Trophoblast cell (in vitro differentiated cells and primary cell): ENCODE measurements at regions not wholly inside any gene's neighbourhood (a gene's known extent, or its start where the extent isn't known, plus 50 kb on each side); places are given as distances from the start of the nearest gene placed in this dataset.

Experiments used
- DNase-seq, 2 donors: peaks; one replicate each; pipeline ENCODE4 v3.0.0-alpha.2; 2016
- H2AFZ ChIP-seq: 2 replicates; pipeline ENCODE4 v1.6.1; 2013; ENCODE audit warnings: low read length, moderate library complexity, mild to moderate bottlenecking; ENCODE audit not compliant: insufficient read depth, poor library complexity
- H2AK5ac ChIP-seq: 2 replicates; pipeline ENCODE4 v1.6.1; 2013; ENCODE audit warnings: mild to moderate bottlenecking, low read length
- H2BK120ac ChIP-seq: 2 replicates; pipeline ENCODE4 v1.6.1; 2013; ENCODE audit warnings: low read length, mild to moderate bottlenecking, moderate library complexity; ENCODE audit not compliant: insufficient read depth, poor library complexity
- H2BK12ac ChIP-seq: 2 replicates; pipeline ENCODE4 v1.6.1; 2013; ENCODE audit warnings: mild to moderate bottlenecking, low read length, moderate library complexity
- H2BK5ac ChIP-seq: 2 replicates; pipeline ENCODE4 v1.6.1; 2013; ENCODE audit warnings: low read length, low read depth, moderate library complexity, mild to moderate bottlenecking; ENCODE audit not compliant: poor library complexity
- H3K14ac ChIP-seq: 2 replicates; pipeline ENCODE4 v1.6.1; 2013; ENCODE audit warnings: mild to moderate bottlenecking, low read length
- H3K18ac ChIP-seq: 2 replicates; pipeline ENCODE4 v1.6.1; 2013; ENCODE audit warnings: mild to moderate bottlenecking, low read length
- H3K23ac ChIP-seq: 2 replicates; pipeline ENCODE4 v1.6.1; 2013; ENCODE audit warnings: low read length
- H3K27ac ChIP-seq: 2 replicates; pipeline ENCODE4 v1.5.1; 2013; ENCODE audit warnings: low read depth, mild to moderate bottlenecking, inconsistent platforms, low read length, moderate library complexity
- H3K27me3 ChIP-seq: 2 replicates; pipeline ENCODE4 v1.6.1; 2013; ENCODE audit warnings: inconsistent platforms, mild to moderate bottlenecking, low read length, moderate library complexity; ENCODE audit not compliant: insufficient read depth
- H3K36me3 ChIP-seq, 2 experiments: 1 replicate in 1 of 2; 2 replicates in 1 of 2; pipeline ENCODE4 v1.6.1; 2013; ENCODE audit warnings: low read length in 2 of 2, mild to moderate bottlenecking in 2 of 2, moderate library complexity in 1 of 2; ENCODE audit not compliant: insufficient read depth in 2 of 2, control insufficient read depth in 1 of 2
- H3K4ac ChIP-seq: 2 replicates; pipeline ENCODE4 v1.6.1; 2013; ENCODE audit warnings: low read depth, mild to moderate bottlenecking, low read length, moderate library complexity
- H3K4me1 ChIP-seq, 2 experiments: 1 replicate in 1 of 2; 2 replicates in 1 of 2; pipeline ENCODE4 v1.6.1; 2013; ENCODE audit warnings: low read length in 2 of 2, mild to moderate bottlenecking in 2 of 2, moderate library complexity in 1 of 2; ENCODE audit not compliant: insufficient read depth in 2 of 2, control insufficient read depth in 1 of 2
- H3K4me2 ChIP-seq: 2 replicates; pipeline ENCODE4 v1.6.1; 2013; ENCODE audit warnings: inconsistent platforms, mild to moderate bottlenecking, low read length, moderate library complexity
- H3K4me3 ChIP-seq: 2 replicates; pipeline ENCODE4 v1.5.1; 2013; ENCODE audit warnings: mild to moderate bottlenecking, low read depth, low read length, inconsistent platforms
- H3K79me1 ChIP-seq: one replicate; pipeline ENCODE4 v1.6.1; 2013; ENCODE audit warnings: low read length
- H3K79me2 ChIP-seq: 2 replicates; pipeline ENCODE4 v1.6.1; 2013; ENCODE audit warnings: low read length, mild to moderate bottlenecking; ENCODE audit not compliant: control insufficient read depth, insufficient read depth, poor library complexity
- H3K9ac ChIP-seq: 2 replicates; pipeline ENCODE4 v1.6.1; 2013; ENCODE audit warnings: mild to moderate bottlenecking, low read length
- H3K9me3 ChIP-seq: 2 replicates; pipeline ENCODE4 v1.6.1; 2013; ENCODE audit warnings: low read depth, mild to moderate bottlenecking, control low read depth, inconsistent platforms, low read length; ENCODE audit not compliant: insufficient read depth
- H4K12ac ChIP-seq: 2 replicates; pipeline ENCODE4 v1.6.1; 2013; ENCODE audit warnings: low read depth, mild to moderate bottlenecking, low read length, moderate library complexity
- H4K8ac ChIP-seq: 2 replicates; pipeline ENCODE4 v1.6.1; 2013; ENCODE audit warnings: low read depth, mild to moderate bottlenecking, low read length, moderate library complexity
- H4K91ac ChIP-seq: one replicate; pipeline ENCODE4 v1.6.1; 2013; ENCODE audit warnings: low read depth, mild to moderate bottlenecking, low read length, moderate library complexity
- WGBS: extraction: QIAGEN DNeasy Blood & Tissue Kit; methylation state at CpG from one replicate; pipeline ENCODE4 v1.1.7; 2013; ENCODE audit warnings: missing lambda C conversion rate; ENCODE audit not compliant: insufficient read length, insufficient coverage; ENCODE audit errors: extremely low coverage; 5-methylcytosine and 5-hydroxymethylcytosine counted together

DNA sequence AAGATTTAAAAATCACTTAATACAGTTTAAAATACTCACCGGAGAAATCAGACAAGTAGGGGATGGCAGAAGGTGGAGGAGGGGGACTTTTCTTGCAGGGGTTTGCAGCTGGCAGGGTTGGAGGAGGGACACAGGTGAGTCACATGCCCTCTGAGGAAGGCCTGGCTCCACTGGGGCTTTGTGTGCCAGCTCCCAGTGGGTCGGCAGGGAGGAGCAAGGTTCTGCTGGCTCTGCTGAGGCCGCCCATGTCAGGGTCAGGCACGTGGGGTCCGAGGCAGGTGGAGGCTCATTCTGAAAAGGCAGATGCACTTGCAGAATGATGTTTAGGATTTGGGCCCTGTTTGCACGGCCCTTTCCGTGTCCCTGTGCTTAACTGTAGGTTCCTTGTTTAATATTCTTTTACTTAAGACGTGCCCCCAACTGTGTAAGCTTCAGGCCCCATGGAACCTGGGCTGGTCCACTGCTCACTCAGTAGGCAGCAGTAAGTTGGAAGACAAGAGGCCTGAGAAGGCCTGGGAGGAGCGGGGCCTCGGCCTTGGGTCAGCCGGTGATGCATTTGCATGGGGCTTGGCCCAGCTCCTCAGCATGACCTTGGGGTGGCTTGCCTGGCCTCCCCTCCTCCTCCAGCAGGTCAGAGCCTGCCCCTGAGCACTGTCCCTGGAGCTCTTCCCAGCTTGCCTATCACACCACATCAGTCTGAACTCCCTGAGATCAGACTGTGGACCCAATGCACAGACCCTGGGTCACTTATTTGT lies 141.0 kb downstream of the GLI2 start:
- no peak for DNase-seq
- no peak overlapping the region for H4K12ac ChIP-seq
- no peak overlapping the region for H2AK5ac ChIP-seq
- no peaks in the 10 kb centered on the region for H3K27me3 ChIP-seq
- H3K4me2 ChIP-seq = no peak overlapping the region
- H2AFZ ChIP-seq = no peak overlapping the region
- H4K8ac ChIP-seq = no peak overlapping the region
- no peak overlapping the region for H2BK12ac ChIP-seq
- no peak overlapping the region for H2BK5ac ChIP-seq
- H3K4ac ChIP-seq = no peak overlapping the region
- WGBS = no CpG with 5 or more reads among the region's 11 CpGs
- no peaks in the 10 kb centered on the region for H3K9me3 ChIP-seq
- no peak overlapping the region for H3K4me3 ChIP-seq
- H3K79me2 ChIP-seq = no peaks in the 10 kb centered on the region
- H2BK120ac ChIP-seq = no peak overlapping the region
- H3K4me1 ChIP-seq = no peaks in the 10 kb centered on the region
- H3K79me1 ChIP-seq = no peaks in the 10 kb centered on the region
- H3K23ac ChIP-seq = no peak overlapping the region
- no peak overlapping the region for H3K14ac ChIP-seq
- no peak overlapping the region for H3K9ac ChIP-seq
- H4K91ac ChIP-seq = no peak overlapping the region
- H3K36me3 ChIP-seq = no peaks in the 10 kb centered on the region
- H3K18ac ChIP-seq = no peak overlapping the region
- H3K27ac ChIP-seq = no peak overlapping the region

- no peak overlapping the region for H3K9ac ChIP-seq
- H3K4me3 ChIP-seq = no peak overlapping the region
- no peak overlapping the region for H2AK5ac ChIP-seq
- H3K23ac ChIP-seq = no peak overlapping the region
- no peak overlapping the region for H3K4ac ChIP-seq
- DNase-seq = no peak
- no peak overlapping the region for H2AFZ ChIP-seq
- H3K18ac ChIP-seq = no peak overlapping the region
- no peak overlapping the region for H4K91ac ChIP-seq
- no peak overlapping the region for H3K4me2 ChIP-seq
- no peak overlapping the region for H2BK5ac ChIP-seq
- no peaks in the 10 kb centered on the region for H3K79me1 ChIP-seq
- no peak overlapping the region for H3K14ac ChIP-seq
- no peak overlapping the region for H2BK120ac ChIP-seq
- H2BK12ac ChIP-seq = no peak overlapping the region
- no peak overlapping the region for H4K12ac ChIP-seq
- H3K4me1 ChIP-seq = no peaks in the 10 kb centered on the region
- no CpG with 5 or more reads among the region's 7 CpGs for WGBS
- H3K27me3 ChIP-seq = no peaks in the 10 kb centered on the region
- H4K8ac ChIP-seq = no peak overlapping the region
- H3K27ac ChIP-seq = no peak overlapping the region
- no peaks in the 10 kb centered on the region for H3K9me3 ChIP-seq
- no peaks in the 10 kb centered on the region for H3K36me3 ChIP-seq
- no peaks in the 10 kb centered on the region for H3K79me2 ChIP-seq
These were observed 141.7 kb downstream of the GLI2 start for GRCh38 chr2:120877409-120877808.

DNA sequence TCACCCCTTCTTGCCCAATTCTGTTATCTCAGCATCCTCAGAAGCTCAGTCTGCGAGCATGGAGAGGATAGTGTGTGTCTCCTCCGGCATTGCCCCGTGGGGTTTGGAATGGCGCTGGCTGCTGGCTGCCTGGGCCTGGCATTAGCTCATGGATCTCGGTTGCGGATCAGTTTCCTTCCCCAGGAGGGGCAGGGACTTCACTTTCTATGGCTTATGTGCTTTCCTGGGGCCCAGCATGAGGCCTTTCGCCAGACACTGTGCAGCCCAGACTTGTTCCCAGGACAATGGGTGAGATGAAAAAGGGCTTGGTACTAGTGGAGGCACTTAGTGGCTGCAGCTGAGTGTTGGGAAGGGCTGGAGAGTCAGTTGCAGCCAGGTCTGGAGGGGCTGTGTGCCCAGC lies 143.3 kb downstream of the GLI2 start:
- no peaks in the 10 kb centered on the region for H3K9me3 ChIP-seq
- no peaks in the 10 kb centered on the region for H3K27me3 ChIP-seq
- H3K4ac ChIP-seq = no peak overlapping the region
- H3K27ac ChIP-seq = no peak overlapping the region
- no peak overlapping the region for H2BK5ac ChIP-seq
- no peak overlapping the region for H4K91ac ChIP-seq
- H3K18ac ChIP-seq = no peak overlapping the region
- no peak overlapping the region for H2BK12ac ChIP-seq
- no peak overlapping the region for H3K14ac ChIP-seq
- H2AFZ ChIP-seq = no peak overlapping the region
- H2BK120ac ChIP-seq = no peak overlapping the region
- no peaks in the 10 kb centered on the region for H3K79me1 ChIP-seq
- no peak overlapping the region for H3K4me2 ChIP-seq
- H3K23ac ChIP-seq = no peak overlapping the region
- no peak overlapping the region for H3K4me3 ChIP-seq
- DNase-seq = no peak
- H3K79me2 ChIP-seq = no peaks in the 10 kb centered on the region
- H4K8ac ChIP-seq = no peak overlapping the region
- no peak overlapping the region for H4K12ac ChIP-seq
- no peak overlapping the region for H2AK5ac ChIP-seq
- no CpG with 5 or more reads among the region's 7 CpGs for WGBS
- no peak overlapping the region for H3K9ac ChIP-seq
- no peaks in the 10 kb centered on the region for H3K36me3 ChIP-seq
- no peaks in the 10 kb centered on the region for H3K4me1 ChIP-seq

- Histone ChIP-seq H3K27ac (no peak overlapping the region), H3K14ac (no peak overlapping the region), H3K4ac (no peak overlapping the region), H3K9ac (no peak overlapping the region), H4K91ac (no peak overlapping the region), H3K18ac (no peak overlapping the region), H3K9me3 (no peaks in the 10 kb centered on the region), H2BK12ac (no peak overlapping the region), H2AFZ (no peak overlapping the region), H3K4me3 (no peak overlapping the region), H3K23ac (no peak overlapping the region), H4K12ac (no peak overlapping the region), H2BK5ac (no peak overlapping the region), H2AK5ac (no peak overlapping the region), H3K4me1 (no peaks in the 10 kb centered on the region), H3K79me1 (no peaks in the 10 kb centered on the region), H4K8ac (no peak overlapping the region), H2BK120ac (no peak overlapping the region), H3K79me2 (no peaks in the 10 kb centered on the region), H3K36me3 (no peaks in the 10 kb centered on the region), H3K4me2 (no peak overlapping the region), H3K27me3 (no peaks in the 10 kb centered on the region)
- WGBS = no CpG with 5 or more reads among the region's 24 CpGs
- DNase-seq = peak; percentile 18 to 41
These were observed 144.0 kb downstream of the GLI2 start for GRCh38 chr2:120879431-120880295.
